Stimulated activated CD4-positive, alpha-beta T cell treated with anti-CD3 and anti-CD28 coated beads, TNF-alpha, amount 100 ng/mL, for 24 hours (primary cell): ENCODE measurements at regions not wholly inside any gene's neighbourhood (a gene's known extent, or its start where the extent isn't known, plus 50 kb on each side); places are given as distances from the start of the nearest gene placed in this dataset.
A peak's percentile ranks its signal among the peaks of the same experiment; 100 is the strongest.

ENCODE experiments used
- DNase-seq, 3 experiments: peaks; one replicate each; pipeline ENCODE4 v3.0.0-alpha.2; 2020; ENCODE audit warnings: low read depth in 3 of 3

DNA sequence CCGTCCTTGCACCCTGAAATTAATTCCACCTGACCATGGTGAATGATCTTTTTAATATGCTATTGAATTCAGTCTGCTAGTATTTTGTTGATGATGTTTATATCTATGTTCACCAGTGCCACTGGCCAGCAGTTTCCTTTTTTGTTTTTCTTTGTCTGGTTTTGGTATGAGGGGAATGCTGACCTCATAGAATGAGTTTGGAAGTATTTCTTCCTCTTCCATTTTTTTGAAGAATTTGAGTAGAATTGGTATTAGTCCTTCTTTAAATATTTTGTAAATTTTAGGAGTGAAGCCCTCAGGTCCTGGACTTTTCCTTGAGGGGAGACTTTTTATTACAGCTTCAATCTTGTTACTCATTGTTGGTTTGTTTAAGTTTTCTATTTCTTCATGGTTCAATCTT lies 231.6 kb downstream of the MRPL39 start:
- DNase-seq: no peak

- no peak for DNase-seq
Observed at GRCh38 chr21:25373126-25374082, 233.9 kb downstream of the MRPL39 start.

- DNase-seq: no peak
Observed at GRCh38 chr21:25371841-25372425, 235.3 kb downstream of the MRPL39 start.

DNA sequence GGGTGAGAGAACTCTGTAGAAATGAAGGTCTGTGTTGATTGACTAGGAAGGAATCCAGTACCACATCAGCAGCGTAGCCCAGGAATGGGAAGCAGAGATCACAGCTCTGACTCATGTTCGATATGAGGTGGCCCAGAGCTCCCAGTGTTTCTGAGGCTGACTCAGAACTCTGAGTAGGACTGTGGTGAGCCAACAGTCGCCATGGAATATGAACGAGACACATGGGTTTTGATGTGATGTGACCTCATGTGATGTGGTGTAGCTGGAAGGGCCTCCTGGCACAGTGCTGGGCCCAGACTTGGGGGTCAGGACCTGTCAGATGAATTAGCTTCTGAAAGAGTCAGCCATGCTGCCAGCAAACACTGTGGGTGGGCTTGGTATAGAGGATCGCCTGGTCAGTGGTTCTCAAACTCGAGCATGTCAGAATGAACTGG lies 237.0 kb downstream of the MRPL39 start:
- DNase-seq: peak in 1 of 3 experiments; percentile 9

DNA sequence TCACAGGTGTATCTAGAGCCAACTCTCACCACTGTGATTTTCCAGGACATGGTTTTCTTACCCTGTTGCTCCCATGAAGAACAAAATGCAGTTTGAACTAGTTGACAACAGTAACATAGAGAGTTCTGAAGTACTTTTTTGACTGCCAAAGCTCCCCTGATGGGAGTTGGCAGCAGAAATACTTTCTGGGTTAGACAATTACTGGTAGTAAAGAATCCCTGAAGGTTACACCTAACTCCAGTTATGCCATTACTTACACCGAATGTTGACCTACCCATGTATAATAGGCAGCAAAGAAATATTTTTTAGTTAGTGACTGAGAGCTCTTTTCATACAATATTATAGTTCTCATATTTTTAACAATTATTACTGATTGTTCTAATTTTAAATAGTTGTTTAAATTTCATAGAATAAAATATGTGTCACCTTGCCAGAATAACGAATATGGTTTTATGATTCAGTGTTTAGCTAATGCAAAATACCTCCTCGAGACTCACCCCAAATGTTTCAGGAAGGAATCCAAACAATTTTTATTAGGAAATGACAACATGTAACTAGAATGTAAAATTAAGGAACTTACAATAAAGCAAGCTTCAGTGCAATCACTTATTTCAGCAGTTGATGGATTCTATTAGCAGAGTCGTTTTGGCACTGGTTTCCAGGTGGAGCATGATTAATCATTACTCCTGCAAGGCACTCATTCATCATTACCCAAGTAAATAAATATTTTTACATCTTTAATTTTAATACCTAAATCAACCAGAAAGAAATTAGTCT lies 237.6 kb downstream of the MRPL39 start:
- DNase-seq: no peak

- no peak for DNase-seq
Observed at GRCh38 chr21:25368531-25368930, 238.8 kb downstream of the MRPL39 start.

- DNase-seq: no peak
Observed at GRCh38 chr21:25366116-25366515, 241.2 kb downstream of the MRPL39 start.

DNA sequence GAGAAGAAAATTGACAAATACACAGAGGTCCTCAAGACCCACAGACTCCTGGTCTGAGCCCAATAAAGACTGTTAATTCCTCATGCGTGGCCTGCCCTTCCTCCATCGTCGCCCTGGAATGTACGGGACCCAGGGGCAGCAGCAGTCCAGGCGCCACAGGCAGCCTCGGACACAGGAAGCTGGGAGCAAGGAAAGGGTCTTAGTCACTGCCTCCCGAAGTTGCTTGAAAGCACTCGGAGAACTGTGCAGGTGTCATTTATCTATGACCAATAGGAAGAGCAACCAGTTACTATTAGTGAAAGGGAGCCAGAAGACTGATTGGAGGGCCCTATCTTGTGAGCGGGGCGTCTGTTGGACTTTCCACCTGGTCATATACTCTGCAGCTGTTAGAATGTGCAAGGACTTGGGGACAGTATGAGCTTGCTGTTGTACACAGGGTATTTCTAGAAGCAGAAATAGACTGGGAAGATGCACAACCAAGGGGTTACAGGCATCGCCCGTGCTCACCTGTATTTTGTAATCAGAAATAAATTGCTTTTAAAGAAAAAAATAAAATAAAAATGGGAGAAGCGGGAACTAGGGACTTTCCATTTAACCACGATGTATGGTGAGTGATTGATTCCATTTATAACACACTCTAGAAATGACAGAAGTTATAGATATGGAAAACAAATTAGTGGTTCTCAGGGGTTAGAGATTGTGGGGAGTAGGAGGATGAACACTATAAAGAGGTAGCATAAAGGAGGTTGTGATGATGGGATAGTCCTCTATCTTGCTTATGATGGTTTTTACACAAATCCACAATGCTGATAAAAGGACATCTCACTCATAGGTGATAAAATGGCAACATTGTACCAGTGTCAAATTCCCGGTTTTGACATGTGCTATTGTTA lies 244.7 kb downstream of the MRPL39 start:
- DNase-seq: no peak

- DNase-seq: no peak
Observed at GRCh38 chr21:25361765-25362164, 245.5 kb downstream of the MRPL39 start.

DNA sequence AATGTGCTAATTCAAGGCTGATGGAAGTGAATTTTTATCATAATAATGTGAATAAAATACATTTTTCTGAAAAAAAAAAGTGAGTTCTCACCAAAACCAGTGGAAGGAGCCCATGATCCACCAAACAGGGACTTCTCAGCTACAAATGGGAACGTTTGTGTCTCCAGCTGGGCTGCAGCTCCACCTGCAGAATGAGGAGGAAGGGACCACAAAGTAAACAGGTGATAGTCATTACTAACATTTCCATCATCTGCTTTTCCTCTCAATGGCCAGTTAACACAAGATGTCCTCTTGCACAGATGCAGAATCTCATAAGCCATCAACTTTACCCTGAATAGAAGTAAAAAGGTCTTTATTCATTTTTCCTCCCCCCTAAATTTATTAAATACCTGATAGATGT lies 246.2 kb downstream of the MRPL39 start:
- DNase-seq: no peak

DNA sequence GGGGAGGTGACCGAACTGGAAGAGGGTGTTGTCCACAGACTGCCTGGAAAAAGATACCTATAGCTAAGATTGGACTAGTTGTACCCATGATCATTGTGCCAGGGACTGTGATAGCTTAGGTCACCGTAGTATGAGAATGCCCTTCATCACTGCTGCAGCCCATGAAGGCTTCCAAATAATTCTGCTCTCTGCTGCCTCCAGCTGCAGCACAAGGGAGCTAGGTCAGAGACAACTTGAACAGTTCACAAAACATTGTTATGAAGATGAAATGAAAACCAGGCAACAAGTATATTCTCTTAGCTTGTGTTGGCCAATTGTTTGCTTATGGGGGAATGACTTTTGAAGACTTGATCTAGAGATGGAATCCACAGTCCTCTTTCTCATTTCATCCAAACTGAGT lies 246.7 kb downstream of the MRPL39 start:
- no peak for DNase-seq

DNA sequence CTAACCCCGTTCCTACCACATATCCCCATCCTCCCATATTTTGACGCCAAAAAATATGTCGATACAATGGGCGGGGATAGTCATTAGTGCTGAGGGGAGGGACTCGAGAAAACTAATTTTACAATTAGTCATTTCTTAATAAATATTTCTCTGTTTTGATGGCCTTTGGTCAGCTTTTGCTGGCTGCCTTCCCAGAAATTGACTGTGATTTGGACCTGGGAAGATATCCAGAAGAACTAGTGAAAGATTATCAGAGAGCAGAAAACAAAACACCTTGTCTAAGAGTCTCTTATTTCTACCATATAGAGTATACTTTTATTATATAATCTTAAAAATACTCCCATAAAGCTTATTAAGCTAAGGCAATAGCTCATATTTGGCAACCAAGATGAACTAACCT lies 247.6 kb downstream of the MRPL39 start:
- DNase-seq: no peak

- peak in 1 of 3 experiments; percentile 45 for DNase-seq
Observed at GRCh38 chr21:25350056-25350455, 257.2 kb downstream of the MRPL39 start.

DNA sequence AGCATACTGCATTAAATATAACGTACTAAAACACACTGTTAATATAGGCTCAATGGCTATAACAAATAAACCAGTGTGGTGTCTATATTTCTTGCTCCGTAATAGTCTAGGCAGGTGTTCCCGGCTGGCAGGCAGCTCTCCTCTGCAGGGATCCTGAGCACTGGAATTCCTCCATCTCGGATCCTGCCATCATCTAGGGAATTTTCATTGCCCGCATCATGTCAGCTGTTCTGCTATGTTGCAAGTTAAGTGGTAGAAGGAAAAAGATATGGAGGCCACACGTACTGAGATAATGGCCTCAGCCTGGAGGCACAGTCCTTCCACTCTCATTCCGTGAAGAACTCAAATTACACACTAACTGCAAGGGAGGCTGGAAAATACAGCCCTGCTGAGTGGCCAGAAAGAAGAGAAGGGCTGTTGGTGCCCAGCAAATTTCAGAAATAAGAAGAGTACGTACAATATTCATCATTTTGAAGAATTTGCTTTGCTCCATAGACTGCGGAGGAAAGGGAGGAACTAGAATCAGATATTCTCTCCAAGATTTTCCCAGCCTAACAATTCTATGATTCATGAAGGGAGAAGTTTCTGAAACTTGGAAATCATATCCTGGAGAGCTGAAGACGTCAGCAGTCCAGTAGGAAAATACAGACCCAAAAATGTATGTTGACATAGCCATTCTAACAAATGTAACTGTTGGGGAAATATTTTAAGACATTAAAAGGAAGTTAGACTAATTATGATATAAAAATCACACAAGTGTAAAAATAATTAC lies 263.3 kb downstream of the MRPL39 start:
- DNase-seq: no peak

DNA sequence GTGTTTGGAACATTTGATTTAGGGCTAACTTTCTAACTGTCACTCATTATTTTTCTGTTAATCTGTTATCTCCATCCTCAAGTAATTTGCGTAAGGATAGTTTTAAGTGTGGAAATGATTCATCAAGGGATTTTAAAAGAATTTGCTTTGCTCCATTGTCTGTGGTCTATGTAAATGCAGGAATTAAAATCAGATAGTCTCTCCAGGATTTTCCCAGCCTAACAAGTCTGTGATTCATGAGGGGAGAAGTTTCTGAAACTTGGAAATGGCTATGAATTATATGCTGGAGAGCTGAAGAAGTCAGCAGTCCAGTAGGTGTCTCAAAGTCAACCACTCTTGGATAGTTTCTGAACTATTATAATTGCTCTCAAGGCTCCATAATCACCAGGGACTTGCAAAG lies 264.5 kb downstream of the MRPL39 start:
- no peak for DNase-seq

DNA sequence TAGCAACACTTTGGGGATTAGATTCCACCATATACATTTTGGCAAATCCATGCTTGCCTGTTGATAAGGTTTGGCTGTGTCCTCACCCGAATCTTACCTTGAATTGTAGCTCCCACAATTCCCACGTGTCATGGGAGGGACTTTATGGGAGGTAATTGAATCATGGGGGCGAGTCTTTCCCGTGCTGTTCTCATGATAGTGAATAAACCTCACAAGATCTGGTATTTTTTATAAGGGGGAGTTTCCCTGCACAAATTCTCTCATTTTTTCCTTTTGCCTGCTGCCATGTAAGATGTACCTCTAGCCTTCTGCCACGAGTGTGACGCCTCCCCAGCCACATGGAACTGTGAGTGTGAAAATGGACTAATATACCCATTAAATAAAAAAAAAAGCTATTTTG lies 265.3 kb downstream of the MRPL39 start:
- no peak for DNase-seq

- DNase-seq: no peak
Observed at GRCh38 chr21:25338415-25338814, 268.9 kb downstream of the MRPL39 start.

GRCh38 chr21:25334046-25334730 lies 273.1 kb downstream of the MRPL39 start:
- DNase-seq: no peak

- no peak for DNase-seq
Observed at GRCh38 chr21:25331286-25331685, 276.0 kb downstream of the MRPL39 start.

DNA sequence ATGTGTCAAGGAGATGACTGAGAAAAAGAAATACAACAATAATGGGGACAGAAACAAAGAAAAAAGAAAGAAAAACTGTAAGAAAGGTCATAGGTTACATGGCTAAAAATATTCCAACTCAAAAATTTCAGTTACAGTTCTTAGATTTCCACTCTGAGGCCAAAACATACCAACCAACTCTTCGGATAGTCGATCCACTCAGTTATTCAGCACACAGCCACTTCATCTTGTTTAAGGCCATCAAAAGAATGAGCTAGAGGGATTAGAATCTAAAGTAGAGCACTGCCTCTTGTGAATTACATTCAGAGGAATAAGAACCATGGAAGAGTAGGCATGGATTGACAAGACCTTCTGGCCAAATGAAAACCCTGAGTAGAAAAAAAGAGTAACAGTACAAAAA lies 277.0 kb downstream of the MRPL39 start:
- no peak for DNase-seq
